SH-SY5Y (cell line): ENCODE measurements at regions not wholly inside any gene's neighbourhood (a gene's known extent, or its start where the extent isn't known, plus 50 kb on each side); places are given as distances from the start of the nearest gene placed in this dataset.
A peak's percentile ranks its signal among the peaks of the same experiment; 100 is the strongest.

Source experiments
- GATA2 ChIP-seq: IDR thresholded peaks from 2 replicates; pipeline ENCODE4 v1.6.1; 2011; ENCODE audit warnings: mild to moderate bottlenecking, low read depth, low read length
- GATA3 ChIP-seq: IDR thresholded peaks from 2 replicates; pipeline ENCODE4 v1.6.1; 2011; ENCODE audit warnings: low read depth, mild to moderate bottlenecking, low read length, moderate library complexity

DNA sequence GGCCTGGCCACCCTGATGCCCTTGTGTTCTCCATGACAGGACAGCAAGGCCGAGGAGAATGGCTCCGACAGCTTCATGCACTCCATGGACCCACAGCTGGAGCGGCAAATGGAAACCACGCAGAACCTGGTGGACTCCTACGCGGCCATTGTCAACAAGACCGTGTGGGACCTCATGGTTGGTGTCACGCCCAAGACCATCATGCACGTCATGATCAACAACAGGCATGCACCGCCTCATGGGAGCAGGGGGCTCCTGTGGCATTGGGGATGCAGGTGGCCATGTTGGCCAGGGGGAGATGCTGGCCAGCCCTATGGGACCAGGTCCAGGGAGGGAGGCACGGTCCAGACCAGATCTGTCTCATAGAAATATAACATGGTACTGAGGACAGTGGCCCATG, 62.9 kb downstream of the GOLGA8B start:
- TF ChIP-seq GATA2 (no peak), GATA3 (no peak)

DNA sequence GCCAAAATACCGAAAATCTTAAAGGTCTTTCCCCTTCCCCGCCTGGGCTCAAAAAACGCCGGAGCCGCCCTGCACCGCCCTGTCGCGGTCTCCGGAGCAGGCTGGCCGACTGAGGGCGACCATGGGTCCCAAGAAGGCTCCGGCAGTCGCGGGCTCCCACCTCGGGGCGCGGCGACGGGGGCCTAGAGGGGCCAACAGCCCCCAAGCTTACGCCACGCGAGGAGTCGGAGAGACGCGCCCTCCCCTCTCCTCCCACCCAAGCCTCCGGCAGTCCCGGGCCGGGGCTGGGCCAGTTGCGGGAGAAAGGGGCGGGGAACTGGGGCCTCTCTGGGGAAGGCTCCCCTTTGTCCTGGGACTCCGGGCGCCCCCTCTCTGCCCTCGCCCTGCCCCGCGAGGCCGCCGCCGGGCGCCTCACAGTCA, 69.2 kb downstream of the GOLGA8B start:
- TF ChIP-seq GATA3 = no peak
- TF ChIP-seq GATA2 = 0 out of 2 replicates have a peak, but pooled peaks have one; percentile 0

DNA sequence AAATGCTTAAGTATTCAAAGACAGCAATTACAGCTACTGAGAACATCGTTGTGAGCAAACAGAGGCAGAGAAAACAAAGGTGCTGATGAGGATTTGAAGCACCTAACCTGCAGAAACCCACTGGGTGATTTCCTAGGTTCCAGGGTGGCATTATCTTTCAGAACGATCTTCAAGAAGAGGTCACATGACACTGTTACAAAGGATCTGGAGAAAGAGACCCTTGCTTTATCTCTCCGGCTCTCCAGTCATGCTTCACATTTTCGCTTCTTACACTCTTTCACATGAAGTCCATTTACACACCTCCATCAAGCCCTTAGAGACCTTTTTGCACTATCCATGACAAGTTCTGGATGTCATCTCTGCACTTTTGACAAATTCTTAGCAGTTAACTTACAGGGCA, 70.8 kb downstream of the GOLGA8B start:
- no peak for TF ChIP-seq GATA3
- no peak for TF ChIP-seq GATA2

DNA sequence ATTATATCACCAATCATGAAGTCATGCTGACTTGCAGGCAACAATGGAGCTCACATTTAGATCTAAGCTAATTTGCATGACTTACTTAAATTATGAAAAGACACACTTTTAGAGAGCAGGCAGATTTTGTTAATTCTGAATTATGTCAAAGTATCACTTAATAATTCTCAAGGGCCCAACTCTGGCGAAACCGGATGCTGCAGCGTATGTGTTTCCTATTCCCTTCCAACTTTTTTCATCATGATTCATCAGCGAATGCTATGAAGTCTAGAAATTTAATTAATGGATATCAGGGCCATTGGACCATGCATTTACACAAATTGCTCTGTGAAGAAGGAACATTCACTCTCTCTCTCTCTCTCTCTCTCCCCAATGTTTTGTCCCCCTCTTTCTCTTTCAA, 63.5 kb upstream of the GOLGA8A start:
- TF ChIP-seq GATA3 = no peak
- no peak for TF ChIP-seq GATA2

DNA sequence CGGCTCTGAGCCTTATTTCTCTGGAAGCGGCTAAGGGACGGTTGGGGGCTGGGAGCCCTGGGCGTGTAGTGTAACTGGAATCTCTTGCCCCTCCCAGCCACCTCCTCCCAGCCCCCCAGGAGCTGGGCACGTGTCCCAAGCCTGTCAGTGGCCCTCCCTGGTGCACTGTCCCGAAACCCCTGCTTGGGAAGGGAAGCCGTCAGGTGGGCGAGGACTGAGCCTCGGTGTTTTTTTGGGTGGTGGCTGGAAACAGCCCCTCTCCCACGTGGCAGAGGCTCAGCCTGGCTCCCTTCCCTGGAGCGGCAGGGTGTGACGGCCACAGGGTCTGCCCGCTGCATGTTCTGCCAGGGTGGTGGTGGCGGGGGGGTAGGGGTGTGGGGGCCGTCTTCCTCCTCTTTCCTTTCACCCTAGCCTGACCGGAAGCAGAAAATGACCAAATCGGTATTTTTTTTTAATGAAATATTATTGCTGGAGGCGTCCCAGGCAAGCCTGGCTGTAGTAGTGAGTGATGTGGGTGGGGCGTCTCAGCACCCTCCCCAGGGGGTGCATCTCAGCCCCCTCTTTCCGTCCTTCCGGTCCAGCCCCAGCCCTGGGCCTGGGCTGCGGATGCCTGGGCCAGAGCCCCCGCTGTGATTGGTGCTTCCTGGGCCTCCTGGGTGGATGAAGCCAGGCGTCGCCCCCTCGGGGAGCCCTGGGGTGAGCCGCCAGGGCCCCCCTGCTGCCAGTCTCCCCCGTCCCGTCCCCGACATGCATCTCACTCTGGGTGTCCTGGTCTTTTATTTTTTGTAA, 58.8 kb upstream of the GOLGA8A start:
- no peak for TF ChIP-seq GATA2
- TF ChIP-seq GATA3 = no peak

DNA sequence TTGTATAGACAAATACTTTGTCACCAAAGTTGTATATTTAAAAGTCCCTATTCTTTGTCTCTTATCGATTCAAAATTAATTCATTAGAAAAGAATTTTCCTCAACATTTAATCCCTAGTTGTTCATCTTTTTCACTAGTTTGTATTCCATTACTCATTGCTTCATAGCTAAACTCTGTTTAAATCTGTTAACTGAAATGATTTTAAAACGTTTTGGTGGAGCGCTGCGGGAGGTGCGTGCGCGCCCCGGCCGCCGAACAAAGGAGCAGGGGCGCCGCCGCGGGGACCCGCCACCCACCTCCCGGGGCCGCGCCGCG, 56.4 kb upstream of the GOLGA8A start:
- no peak for TF ChIP-seq GATA2
- TF ChIP-seq GATA3 = no peak

DNA sequence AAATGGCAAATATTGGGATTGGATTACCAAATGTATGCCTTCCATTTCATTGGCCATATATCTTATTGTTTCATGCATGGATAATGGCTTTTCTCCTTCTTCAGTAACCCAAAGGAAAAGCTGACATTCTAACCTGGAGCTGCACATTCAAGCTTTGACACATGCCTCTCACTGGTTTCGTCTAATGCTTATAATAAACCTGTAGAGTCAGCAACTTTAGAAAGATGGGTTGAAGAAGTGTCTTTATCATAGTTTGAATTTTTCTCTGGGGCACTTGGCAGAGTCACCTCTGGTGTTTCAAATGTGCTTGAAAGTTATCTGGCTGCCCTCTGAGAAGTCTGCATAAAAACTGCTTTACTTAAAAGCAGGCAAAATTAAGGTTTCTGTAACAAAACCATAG, 55.4 kb upstream of the GOLGA8A start:
- TF ChIP-seq GATA3 (no peak), GATA2 (no peak)

DNA sequence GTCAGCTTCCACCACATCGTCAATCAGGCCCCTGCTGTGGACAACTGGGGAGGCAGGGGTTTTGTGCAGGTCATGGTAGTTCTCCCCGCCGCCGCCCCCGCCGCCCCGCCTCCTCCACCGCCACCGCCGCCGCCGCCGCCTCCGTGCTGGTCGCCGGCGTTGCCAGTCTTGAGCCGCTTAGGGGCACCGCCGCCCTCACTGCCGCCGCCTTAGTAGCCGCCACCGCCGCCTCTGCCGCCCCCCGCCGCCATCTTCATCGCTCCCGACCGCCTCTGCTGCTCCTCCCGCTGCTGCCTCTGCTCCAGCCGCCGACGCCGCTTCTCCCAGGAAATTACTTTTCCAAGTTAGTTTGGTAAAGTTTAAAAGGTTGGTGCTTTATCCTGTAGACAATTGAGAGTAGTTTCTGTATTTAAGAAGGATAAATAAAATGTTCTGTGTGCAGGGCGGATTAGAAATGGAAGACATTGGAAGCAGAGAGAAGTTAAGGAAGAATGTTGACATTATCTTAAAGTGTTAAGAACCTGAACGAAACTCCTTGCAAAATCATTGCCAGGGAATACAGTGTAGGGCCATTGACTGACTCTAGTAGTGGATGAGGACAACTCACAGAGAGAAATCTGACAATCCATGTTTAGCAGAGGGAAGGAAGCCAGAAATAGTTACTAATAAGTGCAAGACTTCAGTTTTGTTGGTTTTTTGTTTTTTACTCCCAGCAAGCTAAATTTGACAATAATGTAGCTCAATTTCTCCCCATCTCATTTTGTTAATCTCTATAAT, 53.0 kb upstream of the GOLGA8A start:
- no peak for TF ChIP-seq GATA3
